Neural progenitor cell (in vitro differentiated cells): ENCODE measurements at regions not wholly inside any gene's neighbourhood (a gene's known extent, or its start where the extent isn't known, plus 50 kb on each side); places are given as distances from the start of the nearest gene placed in this dataset.

Experiments used
- DNase-seq: peaks from one replicate; pipeline ENCODE4 v3.0.0-alpha.2; 2016; ENCODE audit warnings: low spot score
- H2AFZ ChIP-seq: fragments of 200-600 bp; sonication (generic); replicated peaks from 2 replicates; pipeline ENCODE4 v1.6.1; 2016; ENCODE audit warnings: antibody characterized with exemption
- H3F3A ChIP-seq: fragments of 200-600 bp; sonication (generic); 2 replicates; pipeline ENCODE4 v1.6.1; 2016; ENCODE audit warnings: antibody characterized with exemption, low read depth
- H3K27ac ChIP-seq: fragments of 200-600 bp; sonication (generic); 2 replicates; pipeline ENCODE4 v1.5.1; 2016; ENCODE audit warnings: mild to moderate bottlenecking
- H3K27me3 ChIP-seq: fragments of 200-600 bp; sonication (generic); 2 replicates; pipeline ENCODE4 v1.6.1; 2016; ENCODE audit warnings: mild to moderate bottlenecking, moderate library complexity
- H3K36me3 ChIP-seq: fragments of 200-600 bp; sonication (generic); 2 replicates; pipeline ENCODE4 v1.5.1; 2016
- H3K4me1 ChIP-seq: fragments of 200-600 bp; sonication (generic); 2 replicates; pipeline ENCODE4 v1.6.1; 2016; ENCODE audit warnings: mixed run types
- H3K4me2 ChIP-seq: fragments of 200-600 bp; sonication (generic); 2 replicates; pipeline ENCODE4 v1.6.1; 2016
- H3K4me3 ChIP-seq: fragments of 200-600 bp; sonication (generic); 2 replicates; pipeline ENCODE4 v1.5.1; 2016
- H3K79me2 ChIP-seq: fragments of 200-600 bp; sonication (generic); 2 replicates; pipeline ENCODE4 v1.6.1; 2016; ENCODE audit warnings: low read depth
- H3K9ac ChIP-seq: fragments of 200-600 bp; sonication (generic); 2 replicates; pipeline ENCODE4 v1.6.1; 2016
- H3K9me3 ChIP-seq: fragments of 200-600 bp; sonication (generic); 2 replicates; pipeline ENCODE4 v1.5.1; 2016; ENCODE audit warnings: low read depth
- H4K20me1 ChIP-seq: fragments of 200-600 bp; sonication (generic); 2 replicates; pipeline ENCODE4 v1.6.1; 2016; ENCODE audit warnings: low read depth
- H3K27ac Mint-ChIP-seq: 3 replicates; pipeline ENCODE4 v1.8.0; 2021; ENCODE audit warnings: mixed read lengths
- H3K27me3 Mint-ChIP-seq: 2 replicates; pipeline ENCODE4 v1.8.0; 2022; ENCODE audit warnings: low read depth, mild to moderate bottlenecking, inconsistent platforms, moderate library complexity, mixed read lengths; ENCODE audit not compliant: insufficient read depth
- H3K36me3 Mint-ChIP-seq: 3 replicates; pipeline ENCODE4 v1.8.0; 2021; ENCODE audit warnings: mixed read lengths
- H3K4me1 Mint-ChIP-seq: 3 replicates; pipeline ENCODE4 v1.8.0; 2021; ENCODE audit warnings: mixed read lengths
- H3K4me3 Mint-ChIP-seq: 3 replicates; pipeline ENCODE4 v1.8.0; 2021; ENCODE audit warnings: mild to moderate bottlenecking, moderate library complexity, mixed read lengths
- H3K9me3 Mint-ChIP-seq: 3 replicates; pipeline ENCODE4 v1.8.0; 2020; ENCODE audit warnings: mixed read lengths
- EZH2 ChIP-seq: fragments of 200-600 bp; sonication (generic); IDR thresholded peaks from 2 replicates; pipeline ENCODE4 v1.6.1; 2017; ENCODE audit warnings: antibody characterized with exemption, mild to moderate bottlenecking, moderate library complexity
- EZH2phosphoT487 ChIP-seq: fragments of 200-600 bp; sonication (generic); IDR thresholded peaks from 2 replicates; pipeline ENCODE4 v1.6.1; 2017; ENCODE audit warnings: antibody characterized with exemption
- TF ChIP-seq, protein P1 (sequence below): fragments of 200-600 bp; sonication (generic); IDR thresholded peaks from 2 replicates; pipeline ENCODE4 v1.5.1; 2017; ENCODE audit warnings: antibody characterized with exemption, mild to moderate bottlenecking

DNA sequence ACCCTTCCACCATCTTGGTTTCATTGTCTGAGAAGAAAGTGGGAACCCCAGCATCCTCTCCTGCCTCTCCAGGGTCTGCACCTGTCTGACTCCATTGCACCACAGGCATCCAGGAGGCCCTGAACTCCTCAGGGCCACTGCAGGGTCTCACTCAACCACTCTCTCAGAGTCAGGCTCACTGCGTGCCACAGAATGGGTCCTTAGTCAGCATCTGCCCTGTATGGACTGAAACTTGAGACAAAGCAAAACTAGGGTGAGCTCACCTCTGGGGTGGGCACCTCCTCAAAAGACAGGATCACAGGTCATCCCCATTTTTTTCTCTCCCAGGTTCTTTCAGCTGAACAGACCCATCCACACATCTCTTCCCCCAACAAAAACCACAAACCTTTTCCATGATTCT, 59.2 kb upstream of the CPEB4 start:
- Mint-ChIP-seq H3K36me3 (no peaks in the 10 kb centered on the region), H3K27me3 (peaks cover 7% of the 10 kb centered on the region), H3K4me3 (no peak overlapping the region), H3K9me3 (no peaks in the 10 kb centered on the region), H3K27ac (no peak overlapping the region), H3K4me1 (peaks cover 17% of the 10 kb centered on the region)
- Histone ChIP-seq H3K4me3 (no peak overlapping the region), H4K20me1 (no peaks in the 10 kb centered on the region), H3K27me3 (no peaks in the 10 kb centered on the region), H3K9ac (no peak overlapping the region), H3K36me3 (no peaks in the 10 kb centered on the region), H3K4me2 (no peak overlapping the region), H2AFZ (no peak overlapping the region), H3K4me1 (peaks cover 27% of the 10 kb centered on the region), H3K9me3 (no peaks in the 10 kb centered on the region), H3K27ac (no peak overlapping the region), H3F3A (peaks cover 8% of the 10 kb centered on the region), H3K79me2 (no peaks in the 10 kb centered on the region)
- DNase-seq = no peak
- TF ChIP-seq EZH2phosphoT487 = no peak
- TF ChIP-seq, protein P1, sequence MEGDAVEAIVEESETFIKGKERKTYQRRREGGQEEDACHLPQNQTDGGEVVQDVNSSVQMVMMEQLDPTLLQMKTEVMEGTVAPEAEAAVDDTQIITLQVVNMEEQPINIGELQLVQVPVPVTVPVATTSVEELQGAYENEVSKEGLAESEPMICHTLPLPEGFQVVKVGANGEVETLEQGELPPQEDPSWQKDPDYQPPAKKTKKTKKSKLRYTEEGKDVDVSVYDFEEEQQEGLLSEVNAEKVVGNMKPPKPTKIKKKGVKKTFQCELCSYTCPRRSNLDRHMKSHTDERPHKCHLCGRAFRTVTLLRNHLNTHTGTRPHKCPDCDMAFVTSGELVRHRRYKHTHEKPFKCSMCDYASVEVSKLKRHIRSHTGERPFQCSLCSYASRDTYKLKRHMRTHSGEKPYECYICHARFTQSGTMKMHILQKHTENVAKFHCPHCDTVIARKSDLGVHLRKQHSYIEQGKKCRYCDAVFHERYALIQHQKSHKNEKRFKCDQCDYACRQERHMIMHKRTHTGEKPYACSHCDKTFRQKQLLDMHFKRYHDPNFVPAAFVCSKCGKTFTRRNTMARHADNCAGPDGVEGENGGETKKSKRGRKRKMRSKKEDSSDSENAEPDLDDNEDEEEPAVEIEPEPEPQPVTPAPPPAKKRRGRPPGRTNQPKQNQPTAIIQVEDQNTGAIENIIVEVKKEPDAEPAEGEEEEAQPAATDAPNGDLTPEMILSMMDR = no peak

DNA sequence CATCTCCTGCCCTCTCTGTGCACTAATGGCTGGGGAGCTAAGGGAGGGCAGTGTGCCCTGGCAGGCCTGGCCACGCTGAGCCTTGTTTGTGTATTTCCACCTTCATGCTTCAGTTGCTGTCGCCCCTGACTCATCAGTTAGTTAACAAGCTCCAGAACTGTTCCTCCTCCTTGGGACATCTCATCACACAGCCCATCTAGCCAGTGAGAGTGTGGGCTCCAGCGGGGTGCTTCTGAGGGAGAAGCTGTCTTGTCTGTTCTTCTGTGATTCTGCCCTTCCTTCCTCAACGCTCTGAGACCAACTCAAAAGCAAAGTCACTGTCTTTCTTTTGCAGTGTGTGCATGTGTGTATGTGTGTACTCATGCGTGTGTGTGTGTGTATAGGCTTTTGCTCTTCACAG, 58.3 kb upstream of the CPEB4 start:
- Histone ChIP-seq H3K9me3 (no peaks in the 10 kb centered on the region), H4K20me1 (no peaks in the 10 kb centered on the region), H3K36me3 (no peaks in the 10 kb centered on the region), H3K79me2 (no peaks in the 10 kb centered on the region), H3K4me1 (peaks cover 18% of the 10 kb centered on the region), H3K4me3 (no peak overlapping the region), H3K9ac (no peak overlapping the region), H3F3A (no peaks in the 10 kb centered on the region), H3K27me3 (no peaks in the 10 kb centered on the region), H2AFZ (no peak overlapping the region), H3K4me2 (no peak overlapping the region), H3K27ac (no peak overlapping the region)
- H3K4me1 Mint-ChIP-seq = peaks cover 10% of the 10 kb centered on the region
- H3K9me3 Mint-ChIP-seq = no peaks in the 10 kb centered on the region
- no peaks in the 10 kb centered on the region for H3K36me3 Mint-ChIP-seq
- TF ChIP-seq EZH2phosphoT487 (no peak), EZH2 (no peak)
- TF ChIP-seq, protein P1 = no peak
- H3K27me3 Mint-ChIP-seq = peaks cover 6% of the 10 kb centered on the region
- H3K4me3 Mint-ChIP-seq = no peak overlapping the region
- no peak overlapping the region for H3K27ac Mint-ChIP-seq
- no peak for DNase-seq

DNA sequence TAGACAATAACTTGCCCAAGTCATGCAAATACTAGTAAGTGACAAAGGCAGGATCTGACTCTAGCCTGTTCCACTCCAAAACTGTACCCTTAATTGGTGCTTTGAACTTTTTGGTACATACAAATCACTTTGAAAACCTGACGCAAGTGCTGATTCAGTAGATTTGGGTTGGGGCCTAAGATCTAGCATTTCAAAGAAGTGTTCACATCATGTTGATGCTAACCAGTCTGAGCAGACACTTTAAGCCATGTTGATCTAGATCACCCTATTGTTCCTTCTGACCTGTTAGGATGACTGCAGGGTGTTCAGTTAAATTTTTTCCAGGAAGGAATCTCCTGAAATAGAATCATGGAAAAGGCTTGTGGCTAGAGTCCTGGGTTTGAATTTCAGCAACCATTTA, 57.7 kb upstream of the CPEB4 start:
- Histone ChIP-seq H3K4me1 (peaks cover 12% of the 10 kb centered on the region), H3K9ac (no peak overlapping the region), H3K9me3 (no peaks in the 10 kb centered on the region), H3K4me2 (no peak overlapping the region), H4K20me1 (no peaks in the 10 kb centered on the region), H3K79me2 (no peaks in the 10 kb centered on the region), H3K27me3 (no peaks in the 10 kb centered on the region), H3K4me3 (no peak overlapping the region), H3K36me3 (no peaks in the 10 kb centered on the region), H3F3A (no peaks in the 10 kb centered on the region), H2AFZ (no peak overlapping the region), H3K27ac (no peak overlapping the region)
- no peak for DNase-seq
- no peaks in the 10 kb centered on the region for H3K9me3 Mint-ChIP-seq
- H3K36me3 Mint-ChIP-seq = no peaks in the 10 kb centered on the region
- TF ChIP-seq EZH2 (no peak), EZH2phosphoT487 (no peak)
- TF ChIP-seq, protein P1 = no peak
- no peak overlapping the region for H3K27ac Mint-ChIP-seq
- no peak overlapping the region for H3K4me3 Mint-ChIP-seq
- peaks cover 10% of the 10 kb centered on the region for H3K4me1 Mint-ChIP-seq
- H3K27me3 Mint-ChIP-seq = peaks cover 6% of the 10 kb centered on the region
